OCI-LY1 (cell line): ENCODE measurements at regions not wholly inside any gene's neighbourhood (a gene's known extent, or its start where the extent isn't known, plus 50 kb on each side); places are given as distances from the start of the nearest gene placed in this dataset.

ENCODE experiments used
- H2AFZ ChIP-seq: fragments of 200-600 bp; sonication (generic), shearing (Covaris generic); 2 replicates; pipeline ENCODE4 v1.6.0; 2014; ENCODE audit warnings: antibody characterized with exemption, mild to moderate bottlenecking, low read length
- H3F3A ChIP-seq: fragments of 200-600 bp; sonication (generic), shearing (Covaris generic); 2 replicates; pipeline ENCODE4 v1.6.0; 2014; ENCODE audit warnings: mild to moderate bottlenecking, antibody characterized with exemption, low read length, moderate library complexity; ENCODE audit not compliant: insufficient read depth
- H3K27ac ChIP-seq: fragments of 200-600 bp; sonication (generic); 2 replicates; pipeline ENCODE4 v1.5.1; 2014; ENCODE audit warnings: low read length, mixed run types, mild to moderate bottlenecking, low read depth; ENCODE audit not compliant: poor library complexity, severe bottlenecking
- H3K27me3 ChIP-seq: fragments of 200-600 bp; sonication (generic); 2 replicates; pipeline ENCODE4 v1.6.0; 2014; ENCODE audit warnings: antibody characterized with exemption, mild to moderate bottlenecking, low read length, moderate library complexity; ENCODE audit not compliant: insufficient read depth
- H3K36me3 ChIP-seq: fragments of 200-600 bp; sonication (generic); 2 replicates; pipeline ENCODE4 v1.6.1; 2014; ENCODE audit warnings: mild to moderate bottlenecking, antibody characterized with exemption, low read length, moderate library complexity, mixed read lengths; ENCODE audit not compliant: insufficient read depth
- H3K4me1 ChIP-seq: fragments of 200-600 bp; sonication (generic); 2 replicates; pipeline ENCODE4 v1.5.1; 2014; ENCODE audit warnings: mild to moderate bottlenecking, low read length, moderate library complexity; ENCODE audit not compliant: insufficient read depth, severe bottlenecking
- H3K4me2 ChIP-seq: fragments of 200-600 bp; sonication (generic), shearing (Covaris generic); 2 replicates; pipeline ENCODE4 v1.6.1; 2014; ENCODE audit warnings: low read length
- H3K4me3 ChIP-seq: fragments of 200-600 bp; sonication (generic); 2 replicates; pipeline ENCODE4 v1.5.1; 2014; ENCODE audit warnings: low read length, low read depth, mild to moderate bottlenecking, mixed read lengths; ENCODE audit not compliant: poor library complexity, severe bottlenecking
- H3K79me2 ChIP-seq: fragments of 200-600 bp; shearing (Covaris generic); 2 replicates; pipeline ENCODE4 v1.6.1; 2016; ENCODE audit warnings: mixed run types, low read length, mixed read lengths; ENCODE audit not compliant: insufficient read depth
- H3K9ac ChIP-seq: fragments of 200-600 bp; sonication (generic), shearing (Covaris generic); 2 replicates; pipeline ENCODE4 v1.6.1; 2014; ENCODE audit warnings: mild to moderate bottlenecking, low read length, mixed read lengths
- H3K9me2 ChIP-seq: fragments of 200-600 bp; sonication (generic), shearing (Covaris generic); 2 replicates; pipeline ENCODE4 v1.6.1; 2014; ENCODE audit warnings: low read depth, mild to moderate bottlenecking, low read length, mixed read lengths
- H3K9me3 ChIP-seq: fragments of 200-600 bp; shearing (Covaris generic); 2 replicates; pipeline ENCODE4 v1.6.1; 2014; ENCODE audit warnings: low read length, mixed read lengths
- H4K20me1 ChIP-seq: fragments of 200-600 bp; sonication (generic), shearing (Covaris generic); 2 replicates; pipeline ENCODE4 v1.6.0; 2016; ENCODE audit warnings: mild to moderate bottlenecking, low read length; ENCODE audit not compliant: insufficient read depth
- CTCF ChIP-seq: fragments of 200-600 bp; sonication (generic), shearing (Covaris generic); IDR thresholded peaks from 2 replicates; pipeline ENCODE4 v1.5.1; 2017; ENCODE audit warnings: mild to moderate bottlenecking, antibody characterized with exemption, low read length, moderate library complexity, mixed read lengths
- EZH2 ChIP-seq: fragments of 200-600 bp; sonication (generic), shearing (Covaris generic); IDR thresholded peaks from 2 replicates; pipeline ENCODE4 v1.8.0; 2017; ENCODE audit warnings: borderline replicate concordance, mixed run types, mild to moderate bottlenecking, antibody characterized with exemption, low read length, moderate library complexity, mixed read lengths

- Histone ChIP-seq H3K9me2 (no peaks in the 10 kb centered on the region), H3K4me3 (no peak overlapping the region)
Measured at GRCh38 chr11:15765530-15765929, 590.8 kb downstream of the SOX6 start.

GRCh38 chr11:15768321-15768720 lies 588.0 kb downstream of the SOX6 start:
- Histone ChIP-seq H3K9ac (no peak overlapping the region), H3K27ac (no peak overlapping the region), H3K27me3 (no peaks in the 10 kb centered on the region), H3F3A (no peaks in the 10 kb centered on the region), H3K79me2 (no peaks in the 10 kb centered on the region), H3K4me1 (no peaks in the 10 kb centered on the region), H3K36me3 (no peaks in the 10 kb centered on the region), H3K9me3 (no peaks in the 10 kb centered on the region), H3K4me3 (no peak overlapping the region), H3K9me2 (no peaks in the 10 kb centered on the region), H3K4me2 (no peak overlapping the region), H2AFZ (no peak overlapping the region), H4K20me1 (no peaks in the 10 kb centered on the region)
- TF ChIP-seq EZH2 (no peak), CTCF (no peak)

More at GRCh38 chr11:15765530-15765929, 590.8 kb downstream of the SOX6 start:
- Histone ChIP-seq H4K20me1 (no peaks in the 10 kb centered on the region), H2AFZ (no peak overlapping the region), H3K27ac (no peak overlapping the region), H3K27me3 (no peaks in the 10 kb centered on the region), H3K9ac (no peak overlapping the region), H3K4me1 (no peaks in the 10 kb centered on the region), H3K79me2 (no peaks in the 10 kb centered on the region), H3K36me3 (no peaks in the 10 kb centered on the region), H3K4me2 (no peak overlapping the region), H3K9me3 (no peaks in the 10 kb centered on the region), H3F3A (no peaks in the 10 kb centered on the region)
- no peak for TF ChIP-seq CTCF
- no peak for TF ChIP-seq EZH2

- no peak overlapping the region for H3K4me2 ChIP-seq
- H3K36me3 ChIP-seq = no peaks in the 10 kb centered on the region
- H3K27ac ChIP-seq = no peak overlapping the region
- no peak overlapping the region for H3K9ac ChIP-seq
- TF ChIP-seq CTCF (no peak), EZH2 (no peak)
- no peak overlapping the region for H2AFZ ChIP-seq
- no peaks in the 10 kb centered on the region for H3K27me3 ChIP-seq
- no peak overlapping the region for H3K4me3 ChIP-seq
- H3K4me1 ChIP-seq = no peaks in the 10 kb centered on the region
- H3K79me2 ChIP-seq = no peaks in the 10 kb centered on the region
- H3K9me2 ChIP-seq = no peaks in the 10 kb centered on the region
- no peaks in the 10 kb centered on the region for H4K20me1 ChIP-seq
- no peaks in the 10 kb centered on the region for H3F3A ChIP-seq
- no peaks in the 10 kb centered on the region for H3K9me3 ChIP-seq
Measured at GRCh38 chr11:15769203-15769602, 587.1 kb downstream of the SOX6 start.
